ENCODE measurements at regions not wholly inside any gene's neighbourhood (a gene's known extent, or its start where the extent isn't known, plus 50 kb on each side); places are given as distances from the start of the nearest gene placed in this dataset.

GRCh38 chr7:31284106-31284505, 56.4 kb downstream of the NEUROD6 start:
- no peak for DNase-seq (ENCODE audit: low read depth)

- no peak for DNase-seq (ENCODE audit: low read depth)
Observed at GRCh38 chr7:31271641-31272405, 68.7 kb downstream of the NEUROD6 start.

GRCh38 chr7:31267486-31267885, 73.0 kb downstream of the NEUROD6 start:
- DNase-seq (ENCODE audit: low read depth), result no peak

- DNase-seq (ENCODE audit: low read depth), result no peak
Observed at GRCh38 chr7:31263338-31263737, 77.2 kb downstream of the NEUROD6 start.

GRCh38 chr7:31261341-31261740, 79.2 kb downstream of the NEUROD6 start:
- DNase-seq (ENCODE audit: low read depth), result no peak

GRCh38 chr7:31260851-31261250, 79.7 kb downstream of the NEUROD6 start:
- no peak for DNase-seq (ENCODE audit: low read depth)

GRCh38 chr7:31258391-31258790, 82.1 kb downstream of the NEUROD6 start:
- DNase-seq (ENCODE audit: low read depth), result no peak

GRCh38 chr7:31256506-31256905, 84.0 kb downstream of the NEUROD6 start:
- DNase-seq (ENCODE audit: low read depth), result no peak

GRCh38 chr7:31254926-31255325, 85.6 kb downstream of the NEUROD6 start:
- no peak for DNase-seq (ENCODE audit: low read depth)

GRCh38 chr7:31253532-31253931, 87.0 kb downstream of the NEUROD6 start:
- DNase-seq (ENCODE audit: low read depth), result no peak

GRCh38 chr7:31251441-31251840, 89.1 kb downstream of the NEUROD6 start:
- DNase-seq (ENCODE audit: low read depth), result no peak

- no peak for DNase-seq (ENCODE audit: low read depth)
Observed at GRCh38 chr7:31249671-31250070, 90.9 kb downstream of the NEUROD6 start.

- no peak for DNase-seq (ENCODE audit: low read depth)
Observed at GRCh38 chr7:31236868-31237267, 103.7 kb downstream of the NEUROD6 start.

- no peak for DNase-seq (ENCODE audit: low read depth)
Observed at GRCh38 chr7:31234836-31235605, 105.5 kb downstream of the NEUROD6 start.

- DNase-seq (ENCODE audit: low read depth), result no peak
Observed at GRCh38 chr7:31228957-31229356, 111.6 kb downstream of the NEUROD6 start.

- no peak for DNase-seq (ENCODE audit: low read depth)
Observed at GRCh38 chr7:31214751-31215150, 125.8 kb downstream of the NEUROD6 start.

GRCh38 chr7:31211281-31211680, 129.2 kb downstream of the NEUROD6 start:
- DNase-seq (ENCODE audit: low read depth), result no peak

- no peak for DNase-seq (ENCODE audit: low read depth)
Observed at GRCh38 chr7:31204071-31204470, 136.5 kb downstream of the NEUROD6 start.

- no peak for DNase-seq (ENCODE audit: low read depth)
Observed at GRCh38 chr7:31203551-31203950, 137.0 kb downstream of the NEUROD6 start.

GRCh38 chr7:31202801-31203200, 137.7 kb downstream of the NEUROD6 start:
- no peak for DNase-seq (ENCODE audit: low read depth)

GRCh38 chr7:31192986-31193385, 140.9 kb downstream of the ADCYAP1R1 start:
- DNase-seq (ENCODE audit: low read depth), result peak; percentile 57

GRCh38 chr7:31190906-31191305, 138.8 kb downstream of the ADCYAP1R1 start:
- DNase-seq (ENCODE audit: low read depth), result no peak

- DNase-seq (ENCODE audit: low read depth), result peak; percentile 41
Observed at GRCh38 chr7:31186202-31186601, 134.1 kb downstream of the ADCYAP1R1 start.

All from forelimb muscle (tissue), 1 donor.